Upper lobe of left lung (tissue), 4 donors: ENCODE measurements at regions not wholly inside any gene's neighbourhood (a gene's known extent, or its start where the extent isn't known, plus 50 kb on each side); places are given as distances from the start of the nearest gene placed in this dataset.

Experiments used
- CTCF ChIP-seq, 6 experiments: fragments of 450-650 bp in 4 of 6; fragments of 200-600 bp in 2 of 6; sonication (generic) in 2 of 6; IDR thresholded peaks; one replicate each; pipeline ENCODE4 v1.5.1; 2016 to 2019; ENCODE audit warnings: antibody characterized with exemption in 6 of 6
- POLR2A ChIP-seq, 4 donors: fragments of 450-650 bp; IDR thresholded peaks; one replicate each; pipeline ENCODE4 v1.5.1; 2016 to 2017; ENCODE audit warnings: antibody characterized with exemption in 4 of 4, mild to moderate bottlenecking in 2 of 4
- POLR2AphosphoS5 ChIP-seq, 2 donors: sonication (generic); formaldehyde crosslinking; IDR thresholded peaks; one replicate each; pipeline ENCODE4 v1.5.1; 2017; ENCODE audit warnings: antibody characterized with exemption in 2 of 2

DNA sequence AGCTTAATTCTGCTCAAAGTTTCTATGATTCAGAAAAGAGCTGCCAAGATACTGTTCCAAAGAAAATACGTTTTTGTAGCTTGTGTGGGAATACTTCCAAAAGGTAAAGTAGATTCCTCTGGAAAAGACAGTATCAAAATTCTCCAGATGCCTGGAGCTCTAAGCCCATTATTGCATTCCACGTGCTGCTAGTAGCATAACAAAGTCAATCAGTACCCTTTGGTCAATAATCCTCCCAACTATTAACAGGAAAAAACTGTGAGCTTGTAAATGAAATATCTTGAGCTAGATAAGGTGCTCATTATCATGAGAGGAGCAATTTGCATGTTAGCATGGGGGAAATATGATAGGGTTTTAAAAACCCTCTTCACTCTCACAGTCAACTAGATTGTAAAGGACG is 229.5 kb upstream of the TYRP1 start:
- no peak for TF ChIP-seq CTCF (IDR thresholded peaks at IDR 0.05)
- no peak for TF ChIP-seq POLR2A (IDR thresholded peaks at IDR 0.05)
- TF ChIP-seq POLR2AphosphoS5 (IDR thresholded peaks at IDR 0.05): no peak
